ENCODE measurements at regions not wholly inside any gene's neighbourhood (a gene's known extent, or its start where the extent isn't known, plus 50 kb on each side); places are given as distances from the start of the nearest gene placed in this dataset.
"Not testable (repeated sequence)": the region's sequence is repeated elsewhere in the genome, so short reads cannot be mapped to it uniquely, and the experiment has no call there.

DNA sequence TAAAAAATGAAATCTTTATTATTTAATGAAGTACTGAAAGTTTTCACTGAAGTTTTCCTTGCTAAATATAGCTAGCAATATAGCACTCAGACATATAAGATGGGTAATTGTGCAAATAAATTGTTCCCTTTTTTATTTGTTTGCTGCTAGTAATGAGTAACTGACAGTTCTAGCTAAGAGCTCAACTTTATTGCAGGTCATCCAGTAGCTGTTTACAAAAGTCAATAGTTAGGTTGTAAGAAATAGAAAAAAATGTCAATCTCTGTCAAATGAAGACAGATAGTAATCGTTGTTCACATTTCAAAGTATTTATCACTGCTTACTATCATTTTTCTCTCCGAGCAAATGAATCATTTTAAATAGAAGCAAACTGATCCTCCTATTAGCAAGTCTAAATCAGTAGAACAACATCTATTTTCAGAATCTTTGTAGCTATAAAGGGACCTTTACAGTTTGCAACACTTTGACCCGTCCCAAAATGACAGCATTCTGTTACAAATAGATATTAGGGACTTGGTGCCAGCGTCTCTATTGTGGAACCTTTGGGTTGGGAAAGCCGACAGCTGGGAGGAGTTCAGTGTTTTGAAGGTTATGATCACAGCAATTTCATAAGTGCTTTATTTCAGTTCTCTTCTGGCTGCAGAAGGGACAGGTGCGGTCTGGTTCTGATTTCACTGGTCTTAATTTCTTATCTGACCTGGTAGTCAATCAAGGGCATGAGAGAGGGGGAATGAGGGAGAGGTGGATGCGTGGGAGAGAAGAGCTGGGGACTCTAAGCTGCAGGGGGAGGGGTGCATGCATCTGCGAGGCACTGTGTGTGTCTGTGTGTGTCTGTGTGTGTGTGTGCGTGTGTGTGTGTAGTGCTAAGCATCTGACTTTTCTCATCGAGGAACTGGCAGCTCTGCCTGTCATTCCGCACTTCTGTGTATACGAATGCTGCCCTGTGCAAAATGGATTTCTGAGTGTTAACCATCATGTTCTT is 227.9 kb upstream of the PITX2 start:
- no peak for DNase-seq

DNA sequence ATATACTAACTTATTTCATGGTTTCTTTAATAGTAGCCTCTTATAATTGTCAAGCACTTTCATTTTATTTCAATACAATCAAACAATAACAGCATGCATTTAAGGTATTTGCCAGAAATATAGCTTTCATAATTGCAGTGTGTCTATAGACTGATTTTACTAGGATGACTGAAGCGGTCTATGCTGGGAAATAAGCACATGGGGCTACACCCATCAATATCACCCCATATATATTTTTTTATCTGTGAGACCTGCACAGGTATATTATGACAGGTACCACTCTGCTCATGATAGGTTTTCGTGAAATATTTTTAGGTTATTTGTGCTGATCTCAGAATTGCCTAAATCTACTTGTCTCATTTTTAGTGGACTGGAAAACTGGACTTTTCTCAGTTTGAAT is 229.1 kb upstream of the PITX2 start:
- no peak for DNase-seq

DNA sequence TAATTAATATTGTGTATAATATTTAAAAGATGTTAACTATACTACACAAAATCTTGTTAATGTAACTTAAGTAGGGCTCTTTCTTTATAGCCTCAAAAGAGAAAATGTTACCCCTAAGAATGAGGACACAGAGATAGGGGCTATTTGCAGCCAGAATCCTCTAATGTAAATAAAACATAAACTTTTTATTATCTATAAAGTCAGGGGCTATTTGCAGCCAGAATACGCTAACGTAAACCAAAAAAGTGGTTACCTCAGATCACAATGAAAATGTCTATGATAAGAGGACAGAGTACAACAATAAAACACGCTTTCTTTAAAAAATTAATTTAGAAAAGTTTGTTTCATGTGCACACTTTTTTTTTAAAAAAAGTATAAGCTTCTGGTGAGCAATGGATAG is 229.9 kb upstream of the PITX2 start:
- DNase-seq: no peak

DNA sequence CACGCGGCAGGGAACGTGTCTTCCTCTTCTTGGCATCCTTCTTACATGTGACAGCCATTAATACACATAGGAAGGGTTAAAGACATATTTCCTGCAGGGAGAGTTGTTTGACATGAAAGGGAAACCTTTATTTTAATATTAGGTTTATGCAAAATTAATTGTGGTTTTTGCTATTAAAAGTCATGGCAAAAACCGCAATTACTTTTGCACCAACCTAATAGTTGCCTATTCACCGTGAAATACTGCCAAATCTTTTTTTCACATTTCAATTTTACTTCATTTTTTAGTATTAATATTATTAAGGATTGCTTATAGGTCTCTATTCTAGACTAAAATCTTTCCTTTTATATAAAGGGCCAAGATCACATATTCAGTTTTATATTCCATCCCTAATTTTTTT is 230.4 kb upstream of the PITX2 start:
- no peak for DNase-seq

DNA sequence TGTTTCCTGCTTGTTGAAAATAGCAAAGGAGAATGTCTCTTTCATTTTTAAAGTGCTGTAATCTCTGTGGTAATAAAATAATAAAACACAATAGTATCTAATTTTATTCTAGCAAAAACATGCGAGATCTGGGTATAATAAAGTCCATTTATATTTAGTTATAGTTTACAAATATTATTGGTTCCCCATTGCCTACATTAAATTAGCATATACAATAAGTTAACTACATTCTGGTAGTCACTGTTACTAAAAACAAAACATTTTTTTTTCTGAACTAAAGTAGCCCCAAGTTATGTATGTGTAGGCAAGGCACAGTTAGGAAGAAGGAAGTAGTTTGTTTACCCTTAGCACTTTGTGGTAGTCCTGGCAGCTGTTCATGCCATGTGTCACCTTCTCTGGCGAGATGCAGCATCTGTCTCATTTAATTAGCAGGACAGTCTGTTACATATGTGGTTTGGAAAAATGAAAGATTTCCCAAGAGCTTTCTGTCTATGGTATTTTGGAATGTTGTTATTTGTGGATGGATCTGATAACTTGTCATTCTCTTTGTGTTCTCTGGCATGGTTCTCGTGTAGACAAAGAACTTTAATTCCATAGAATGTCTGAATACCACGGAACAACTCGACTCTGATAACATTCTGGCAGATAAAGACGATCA is 231.3 kb upstream of the PITX2 start:
- DNase-seq: no peak

DNA sequence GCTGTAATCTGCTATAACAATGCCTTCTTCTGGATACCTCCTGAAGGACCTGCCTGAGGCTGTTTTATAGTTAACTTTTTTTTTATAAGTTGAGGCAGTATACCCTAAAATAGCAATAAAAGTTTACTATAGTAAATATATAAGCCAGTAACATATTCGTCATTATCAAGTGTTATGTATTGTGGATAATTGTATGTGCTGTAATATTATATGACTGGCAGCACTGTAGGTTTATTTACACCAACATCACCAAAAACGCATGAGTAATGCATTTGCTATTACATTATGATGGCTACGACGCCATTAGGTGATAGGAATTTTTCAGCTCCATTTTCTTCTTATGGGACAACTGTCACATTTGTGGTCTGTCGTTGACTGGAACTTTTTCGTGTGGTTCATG is 237.2 kb upstream of the PITX2 start:
- DNase-seq: no peak

DNA sequence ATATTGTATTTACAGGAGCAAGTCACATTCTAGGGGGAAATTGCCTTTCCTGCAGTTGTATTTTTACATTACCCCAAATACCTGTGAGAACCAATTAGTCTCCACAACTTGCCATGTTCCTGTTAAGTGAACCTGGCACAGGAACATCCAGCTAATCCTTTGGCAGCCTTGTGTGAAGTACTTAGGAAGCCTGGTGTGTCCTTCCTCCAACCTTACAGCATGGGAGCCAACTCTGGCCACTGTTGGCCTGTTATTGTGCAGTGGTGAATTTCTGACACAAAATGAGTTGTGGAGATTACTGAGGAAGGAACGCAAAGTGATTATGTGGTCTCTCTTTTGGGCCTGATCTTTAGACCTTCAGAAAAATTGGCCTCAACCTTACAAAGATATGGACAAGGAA is 238.0 kb upstream of the PITX2 start:
- DNase-seq: no peak

DNA sequence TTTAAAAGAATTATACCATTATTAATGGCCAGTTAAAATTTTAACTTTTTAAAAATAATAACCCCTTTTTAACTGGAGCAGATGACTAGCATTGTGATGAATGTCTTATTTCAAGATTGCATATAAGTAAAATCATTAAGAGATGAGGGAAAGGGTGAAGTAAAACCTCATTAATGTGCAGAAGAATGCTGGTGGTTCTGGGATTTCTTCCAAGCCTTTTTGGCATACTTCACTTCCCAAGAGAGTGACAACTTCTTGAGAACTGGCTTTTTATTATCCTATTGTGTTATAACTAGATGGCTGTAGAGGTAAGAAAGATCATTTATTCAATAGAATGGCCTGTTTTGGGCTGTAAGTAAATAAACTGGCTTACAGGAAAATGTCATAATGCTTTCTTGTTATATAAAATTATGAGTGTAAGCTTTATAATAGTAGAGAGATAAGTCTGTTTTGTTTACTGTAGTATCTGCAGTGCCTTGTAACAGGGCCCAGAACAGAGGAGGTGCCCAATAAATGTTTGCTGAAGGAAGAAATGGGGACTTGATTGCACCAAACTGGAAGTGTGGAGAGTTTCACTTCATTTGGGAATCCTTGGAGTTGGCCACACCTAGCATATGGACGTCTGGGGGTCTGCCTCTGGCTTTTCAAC is 242.9 kb upstream of the PITX2 start:
- no peak for DNase-seq

DNA sequence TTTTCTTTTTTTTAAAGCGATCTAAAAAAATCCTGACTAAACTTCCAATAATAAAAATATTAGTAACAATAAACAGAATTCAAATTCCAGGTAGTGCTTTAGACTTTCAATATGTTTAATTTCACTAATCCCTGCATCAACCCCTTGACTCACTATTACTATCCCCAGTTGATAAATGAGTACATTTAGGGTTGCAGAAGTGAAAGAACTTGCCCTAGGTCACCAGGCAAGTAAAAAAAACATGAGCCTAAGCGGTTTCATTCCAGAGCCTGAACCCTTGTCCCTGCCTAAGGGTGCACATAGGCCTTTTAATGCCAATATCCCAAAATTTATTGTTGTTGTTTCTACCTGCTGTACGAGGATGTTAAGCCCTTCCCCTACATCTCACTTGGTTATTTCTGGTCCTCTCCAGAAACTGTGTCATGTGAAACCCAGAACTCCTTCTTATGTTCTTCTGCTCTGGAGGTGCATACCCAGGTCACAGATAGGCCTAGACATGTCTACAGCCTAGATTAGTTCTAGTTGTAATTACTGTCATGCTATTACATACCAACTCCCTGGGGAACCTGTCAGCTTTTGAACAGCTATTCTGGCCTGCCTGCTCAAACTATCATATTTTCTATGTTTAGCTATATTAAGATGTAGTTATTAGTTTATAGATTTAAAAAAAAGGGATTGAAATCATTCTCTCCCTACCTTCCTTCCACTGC is 244.5 kb upstream of the PITX2 start:
- no peak for DNase-seq

DNA sequence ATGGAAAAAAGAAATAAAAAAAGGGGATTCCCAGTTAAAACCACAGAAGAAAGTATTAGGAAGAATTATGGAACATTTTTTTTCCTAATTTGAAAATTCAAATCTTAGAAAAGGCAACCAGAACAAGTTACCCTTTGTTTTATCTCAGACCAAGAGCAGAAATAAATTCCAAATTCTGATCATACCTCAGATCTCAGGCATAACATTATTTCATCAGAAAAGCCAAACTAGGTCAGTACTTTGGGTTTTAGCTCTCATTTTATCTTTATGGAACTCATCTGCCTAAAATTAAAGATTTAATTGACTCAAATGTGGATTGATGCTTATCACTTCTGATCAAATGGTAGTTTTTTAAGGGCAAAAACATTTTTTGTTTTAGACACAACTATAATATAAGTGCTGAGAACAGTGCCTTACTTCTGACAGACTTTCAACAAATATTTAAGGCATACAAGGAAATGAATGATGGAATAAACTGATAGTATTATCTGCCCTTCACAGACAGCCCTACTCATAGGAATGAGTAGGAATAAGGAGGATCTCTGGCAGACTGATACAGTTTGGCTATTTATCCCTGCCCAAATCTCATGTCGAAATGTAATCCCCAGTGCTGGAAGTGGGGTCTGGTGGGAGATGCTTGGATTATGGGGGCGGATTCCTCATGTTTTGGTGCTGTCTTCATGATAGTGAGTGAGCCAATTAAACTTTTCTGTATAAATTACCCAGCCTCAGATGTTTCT is 245.3 kb upstream of the PITX2 start:
- DNase-seq: no peak

DNA sequence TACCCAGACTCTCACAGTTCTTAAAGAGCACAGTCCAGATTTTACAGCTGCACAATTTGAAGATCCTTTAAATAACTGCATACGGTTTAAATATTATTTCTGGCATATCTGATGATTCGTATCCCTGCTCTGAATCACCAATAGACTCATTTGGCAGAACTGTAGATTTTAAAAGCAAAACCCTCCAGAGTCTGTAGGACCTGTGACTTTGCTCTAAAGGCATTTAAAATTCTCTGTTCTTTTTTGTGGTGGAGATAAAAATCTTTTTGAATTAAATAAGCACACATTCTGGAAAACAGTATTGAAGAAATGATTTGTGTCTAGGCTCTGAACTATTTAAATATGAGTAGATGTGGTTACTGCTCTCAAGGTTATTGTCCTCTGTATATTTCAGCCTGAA is 246.2 kb upstream of the PITX2 start:
- no peak for DNase-seq

DNA sequence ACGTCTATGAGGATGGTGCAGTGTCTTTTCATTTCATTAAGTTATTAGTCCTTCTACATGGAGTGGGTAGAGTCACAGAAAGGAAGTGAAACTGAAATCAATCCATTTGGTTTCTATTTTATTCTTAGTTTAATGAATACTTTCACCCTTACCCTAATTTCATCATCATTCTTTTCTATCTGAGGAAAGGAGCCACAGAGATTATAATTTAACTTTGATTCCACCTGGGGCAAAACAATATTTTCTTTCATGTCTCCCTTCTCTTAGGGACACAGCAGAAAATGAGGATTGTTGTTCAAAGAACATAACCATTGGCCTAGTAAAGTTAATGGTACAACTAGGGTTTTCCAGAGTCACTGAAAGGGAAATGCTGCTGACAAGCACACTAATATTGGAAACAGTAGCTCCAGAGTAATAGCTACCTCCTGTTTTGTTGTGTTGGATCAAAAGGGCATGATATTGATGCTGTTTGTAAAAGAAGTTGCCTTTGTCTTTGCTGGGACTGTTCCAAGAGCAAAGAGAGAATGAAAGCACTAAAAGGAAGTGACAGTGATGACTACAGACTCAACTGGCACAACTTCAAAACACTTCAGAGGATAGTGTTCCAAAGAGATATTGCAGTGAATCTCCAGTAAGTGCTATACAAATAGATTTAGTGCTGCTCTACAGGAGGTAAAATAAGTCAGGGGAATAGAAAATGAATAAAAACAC is 247.1 kb upstream of the PITX2 start:
- no peak for DNase-seq

DNA sequence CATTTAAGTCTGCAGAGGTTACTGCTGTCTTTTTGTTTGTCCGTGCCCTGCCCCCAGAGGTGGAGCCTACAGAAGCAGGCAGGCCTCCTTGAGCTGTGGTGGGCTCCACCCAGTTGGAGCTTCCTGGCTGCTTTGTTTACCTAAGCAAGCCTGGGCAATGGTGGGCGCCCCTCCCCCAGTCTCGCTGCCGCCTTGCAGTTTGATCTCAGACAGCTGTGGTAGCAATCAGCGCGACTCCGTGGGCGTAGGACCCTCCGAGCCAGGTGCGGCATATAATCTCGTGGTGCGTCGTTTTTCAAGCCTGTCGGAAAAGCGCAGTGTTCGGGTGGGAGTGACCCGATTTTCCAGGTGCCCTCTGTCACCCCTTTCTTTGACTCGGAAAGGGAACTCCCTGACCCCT is 253.3 kb upstream of the PITX2 start:
- DNase-seq: not testable (repeated sequence)

DNA sequence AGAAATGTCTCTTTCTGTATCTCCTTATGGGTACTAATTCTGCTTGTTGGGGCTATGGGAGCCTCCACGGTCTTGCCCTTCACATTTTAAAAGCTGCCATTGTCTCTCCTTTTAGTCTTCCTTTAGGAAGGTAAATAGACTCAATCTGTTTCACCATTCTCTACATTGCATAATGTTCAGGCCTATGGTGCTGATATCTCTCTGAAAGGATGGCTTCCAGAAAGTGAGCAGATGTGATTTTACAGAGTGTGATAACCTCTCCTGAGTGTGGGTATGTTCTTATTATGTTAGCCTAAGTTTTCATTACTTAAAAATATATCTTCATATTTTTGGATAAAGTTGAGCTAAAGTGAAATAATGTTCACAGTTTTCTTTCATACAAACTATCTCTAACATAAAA is 254.0 kb upstream of the PITX2 start:
- no peak for DNase-seq

DNA sequence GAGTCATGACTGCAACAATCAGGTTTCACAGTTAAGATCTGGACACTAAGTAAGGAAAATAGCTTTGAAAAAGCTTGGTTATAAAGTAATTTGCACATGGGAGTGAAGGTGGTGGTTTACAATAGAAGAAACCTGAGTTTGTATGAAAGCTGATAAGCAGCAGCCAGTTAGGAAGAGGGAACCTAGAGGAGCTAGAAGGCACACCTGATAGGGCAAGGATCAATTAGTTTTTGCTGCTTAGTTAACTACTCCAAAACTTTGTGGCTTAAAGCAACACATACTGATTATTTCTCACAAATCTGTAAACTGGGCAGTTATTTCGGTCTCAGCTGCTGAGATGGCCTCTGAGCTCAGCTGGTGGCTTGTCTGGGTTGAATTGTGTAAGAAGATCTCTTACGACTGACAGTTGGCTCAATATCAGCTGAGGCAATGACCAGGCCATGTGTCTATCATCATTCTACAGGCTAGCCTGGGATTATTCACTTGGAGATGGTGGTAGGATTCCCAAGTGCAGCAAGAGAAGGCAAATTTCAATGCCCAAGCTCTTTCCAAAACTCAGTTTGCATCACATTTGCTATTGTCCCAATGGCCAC is 255.0 kb upstream of the PITX2 start:
- no peak for DNase-seq

DNA sequence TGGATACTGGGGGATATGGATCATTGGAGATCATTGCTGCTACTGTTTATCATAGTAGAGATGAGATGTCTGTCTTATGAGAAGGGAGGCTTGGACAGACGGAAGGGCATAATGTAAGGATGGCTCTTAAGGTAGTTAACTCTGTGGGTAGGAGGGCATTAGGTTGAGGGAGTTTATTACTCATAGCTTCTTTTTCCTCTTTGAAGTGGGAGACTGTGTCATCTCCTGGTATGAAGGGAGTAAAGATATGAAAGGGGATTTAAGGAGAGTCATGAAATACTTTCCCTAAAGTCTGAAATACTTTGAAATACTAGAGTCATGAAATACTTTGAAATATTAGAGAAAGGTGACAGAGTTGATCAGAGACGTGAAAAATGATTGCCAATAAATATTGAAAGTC is 255.5 kb upstream of the PITX2 start:
- no peak for DNase-seq

DNA sequence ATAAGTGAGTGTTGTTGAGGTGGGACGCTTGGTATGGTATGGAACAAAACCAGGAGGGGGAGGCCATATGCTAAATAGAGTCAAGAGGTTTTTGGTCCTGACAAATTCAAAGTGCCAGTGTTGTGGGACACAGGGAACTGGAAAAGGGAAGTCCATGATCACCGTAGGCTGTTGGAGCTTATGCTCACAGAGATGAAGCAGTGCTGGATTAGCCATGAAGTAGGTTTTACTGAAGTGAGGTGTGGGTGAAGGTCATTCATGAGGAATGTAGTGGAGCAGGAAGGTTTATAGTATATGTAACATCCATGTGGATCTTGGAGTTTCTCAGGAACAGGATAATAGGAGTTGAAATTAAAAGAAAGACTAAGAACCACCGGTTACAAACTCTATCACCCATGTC is 256.1 kb upstream of the PITX2 start:
- no peak for DNase-seq

DNA sequence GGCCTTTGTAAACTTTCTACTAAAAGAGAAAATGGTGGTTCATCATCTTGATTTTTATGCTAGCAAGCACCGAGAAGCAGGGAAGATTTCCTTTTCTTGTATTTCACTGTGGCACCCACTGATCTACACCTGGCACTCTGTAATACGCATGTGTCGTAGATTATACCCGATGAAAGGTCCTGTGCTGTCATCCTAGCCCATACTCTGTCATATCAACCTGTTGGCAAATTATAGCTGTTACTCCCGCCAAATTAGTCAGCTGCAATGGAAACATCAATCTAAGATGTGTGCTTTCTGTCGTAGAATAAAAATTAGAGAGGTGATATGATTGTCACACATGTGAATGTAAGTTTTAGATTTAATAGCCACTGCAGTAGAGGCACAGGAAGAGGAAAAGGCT is 263.4 kb upstream of the PITX2 start:
- no peak for DNase-seq

DNA sequence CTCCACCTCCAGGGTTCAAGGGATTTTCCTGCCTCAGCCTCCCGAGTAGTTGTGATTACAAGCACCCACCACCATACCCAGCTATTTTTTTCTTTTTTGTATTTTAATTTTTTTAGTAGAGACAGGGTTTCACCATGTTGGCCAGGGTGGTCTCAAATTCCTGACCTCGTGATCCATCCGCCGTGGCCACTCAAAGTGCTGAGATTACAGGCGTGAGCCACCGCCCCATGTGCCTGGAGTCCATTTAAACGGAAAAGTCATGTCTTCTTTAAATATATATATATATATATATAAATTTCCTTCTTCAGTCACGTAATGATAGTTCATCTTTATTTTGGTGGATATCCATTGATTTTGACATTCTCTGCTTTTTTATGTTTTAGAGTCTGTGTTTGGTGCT is 264.0 kb upstream of the PITX2 start:
- DNase-seq: no peak

DNA sequence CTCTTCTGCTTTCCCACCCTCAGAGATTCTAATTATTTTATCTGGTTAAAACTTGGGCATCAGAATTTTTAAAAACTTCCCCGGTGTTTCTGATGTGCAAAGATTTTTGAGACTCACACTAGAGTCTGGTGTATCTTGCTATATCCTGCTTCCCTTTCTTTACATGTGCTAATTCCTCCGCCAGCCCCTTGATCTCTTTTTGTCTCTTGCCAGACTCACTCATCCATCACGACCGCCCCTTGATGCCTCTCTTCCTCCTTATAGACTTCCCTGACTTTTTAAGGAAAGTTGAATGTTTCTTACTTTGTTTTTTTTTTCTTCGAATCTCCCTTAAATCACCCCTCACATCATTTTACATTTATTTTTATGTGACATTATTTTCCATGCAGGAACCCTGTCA is 274.9 kb upstream of the PITX2 start:
- DNase-seq: no peak

DNA sequence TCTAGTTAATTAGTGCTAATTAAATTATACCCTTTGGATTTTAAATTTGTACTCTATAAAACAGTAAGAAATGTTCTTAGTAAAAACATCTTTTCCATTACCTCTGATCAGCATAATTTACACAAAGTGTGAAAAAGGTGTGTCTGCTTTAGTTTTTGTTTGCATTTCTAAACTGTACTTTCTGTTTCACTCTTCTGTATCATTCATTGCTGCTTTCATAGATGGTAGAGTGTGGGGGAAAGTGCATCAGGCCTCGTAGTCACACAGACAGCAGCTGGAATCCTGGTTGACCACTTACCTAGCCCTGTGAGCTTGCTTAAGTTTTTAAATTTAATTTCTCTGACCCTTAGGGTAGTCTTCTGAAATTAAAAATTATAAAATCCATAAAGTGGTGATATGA is 275.4 kb upstream of the PITX2 start:
- DNase-seq: no peak

All from NCI-H2081 treated with DMSO at 0.1 percent for 48 hours (cell line).